SH-SY5Y (cell line): ENCODE measurements at regions not wholly inside any gene's neighbourhood (a gene's known extent, or its start where the extent isn't known, plus 50 kb on each side); places are given as distances from the start of the nearest gene placed in this dataset.

Experiments used
- GATA2 ChIP-seq: IDR thresholded peaks from 2 replicates; pipeline ENCODE4 v1.6.1; 2011; ENCODE audit warnings: mild to moderate bottlenecking, low read depth, low read length
- GATA3 ChIP-seq: IDR thresholded peaks from 2 replicates; pipeline ENCODE4 v1.6.1; 2011; ENCODE audit warnings: low read depth, mild to moderate bottlenecking, low read length, moderate library complexity

DNA sequence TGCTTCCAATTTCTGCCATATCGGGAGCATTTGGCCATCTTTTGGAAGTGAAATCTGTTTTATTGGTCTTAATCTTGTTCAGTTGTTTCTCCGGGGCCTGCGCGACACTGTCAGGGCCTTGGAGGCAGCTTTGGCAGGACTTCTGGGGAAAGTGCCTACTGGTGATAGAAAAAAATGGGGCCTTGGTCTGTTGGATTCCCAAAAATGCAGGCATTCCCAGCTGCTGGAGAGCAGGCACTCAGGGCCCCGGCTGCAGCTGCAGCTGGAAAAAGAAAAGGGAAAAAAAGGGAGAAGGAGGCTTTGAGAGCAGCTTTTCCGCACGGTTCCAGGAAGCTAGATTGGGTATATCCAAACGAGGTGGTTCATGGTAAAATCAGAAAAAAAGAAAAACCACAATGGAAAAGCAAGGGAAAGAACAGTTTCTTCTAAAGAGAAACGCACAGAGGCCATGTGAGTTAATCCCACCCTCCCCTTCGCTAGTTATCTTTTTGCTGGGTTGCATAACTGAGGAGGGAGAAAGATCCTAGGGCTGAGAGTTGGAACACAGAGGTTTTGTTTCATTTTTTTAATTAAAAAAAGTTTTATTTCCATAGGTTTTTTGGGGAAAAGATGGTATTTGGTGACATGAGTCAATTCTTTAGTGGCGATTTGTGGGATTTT lies 134.7 kb upstream of the RFLNA start:
- TF ChIP-seq GATA3 (no peak), GATA2 (no peak)

DNA sequence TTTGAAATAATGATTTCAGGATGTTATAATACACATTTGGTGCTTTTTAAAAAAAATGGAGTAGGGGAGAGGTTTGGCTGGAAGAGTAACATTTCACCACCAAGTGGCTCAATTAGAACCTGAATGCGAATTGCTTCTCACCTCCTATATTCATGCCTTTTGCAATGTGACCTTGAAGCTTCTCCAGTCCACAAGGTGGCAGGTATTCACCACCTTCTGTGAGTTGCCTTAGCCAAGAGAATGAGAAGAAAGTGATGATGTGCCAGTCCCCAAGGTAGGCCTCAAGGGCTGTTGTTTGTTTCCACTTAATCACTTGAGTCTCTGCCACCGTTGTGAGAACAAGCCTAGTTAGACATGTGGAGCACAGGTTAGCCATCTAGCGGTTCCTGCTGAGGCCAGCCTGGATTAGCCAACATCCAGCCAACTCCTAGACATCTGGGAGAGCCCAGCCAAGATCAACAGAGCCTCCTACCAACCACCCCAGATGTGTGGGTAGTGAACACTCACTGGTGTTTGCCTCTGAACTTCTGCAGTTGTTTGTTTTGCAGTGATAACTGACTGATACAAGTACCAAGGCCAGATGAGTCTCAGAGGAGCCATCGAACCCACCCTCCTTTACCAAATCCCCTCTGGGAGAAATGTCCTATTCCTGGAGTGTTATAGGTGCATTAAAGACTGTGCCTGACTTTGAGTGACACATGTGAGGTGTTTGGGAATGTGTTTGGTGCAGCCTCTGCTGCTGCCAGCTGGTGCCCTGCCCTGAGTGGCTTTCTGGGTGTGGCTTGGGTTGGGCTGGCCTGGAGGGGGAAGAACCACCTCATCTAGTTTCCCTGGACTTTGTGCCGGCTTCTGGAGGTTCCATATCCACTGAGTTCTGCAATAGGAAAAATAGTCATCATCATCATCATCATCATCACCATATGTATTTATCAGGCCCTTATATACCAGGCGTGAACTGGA lies 132.5 kb upstream of the RFLNA start:
- TF ChIP-seq GATA3 (no peak), GATA2 (no peak)

DNA sequence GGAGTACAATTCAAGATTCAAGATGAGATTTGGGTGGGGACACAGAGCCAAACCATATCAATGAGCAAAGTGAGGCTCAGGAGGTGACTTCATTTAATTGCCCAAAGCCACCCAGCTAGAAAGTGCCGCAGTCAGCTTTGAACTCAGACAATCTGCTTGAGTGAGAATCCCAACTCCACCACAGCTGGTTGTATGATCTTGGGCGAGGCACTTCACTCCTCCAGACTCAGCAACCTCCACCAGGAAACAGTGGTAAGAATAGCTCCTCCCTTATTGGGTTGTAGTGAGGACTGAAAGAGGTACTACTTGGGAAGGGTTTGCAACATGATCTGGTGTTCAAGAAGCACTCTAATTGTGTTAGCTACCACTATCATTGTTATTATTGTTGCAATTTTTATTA lies 129.2 kb upstream of the RFLNA start:
- no peak for TF ChIP-seq GATA2
- TF ChIP-seq GATA3, result no peak

GRCh38 chr12:124167141-124167540 lies 127.8 kb upstream of the RFLNA start:
- TF ChIP-seq GATA2, result no peak
- no peak for TF ChIP-seq GATA3

DNA sequence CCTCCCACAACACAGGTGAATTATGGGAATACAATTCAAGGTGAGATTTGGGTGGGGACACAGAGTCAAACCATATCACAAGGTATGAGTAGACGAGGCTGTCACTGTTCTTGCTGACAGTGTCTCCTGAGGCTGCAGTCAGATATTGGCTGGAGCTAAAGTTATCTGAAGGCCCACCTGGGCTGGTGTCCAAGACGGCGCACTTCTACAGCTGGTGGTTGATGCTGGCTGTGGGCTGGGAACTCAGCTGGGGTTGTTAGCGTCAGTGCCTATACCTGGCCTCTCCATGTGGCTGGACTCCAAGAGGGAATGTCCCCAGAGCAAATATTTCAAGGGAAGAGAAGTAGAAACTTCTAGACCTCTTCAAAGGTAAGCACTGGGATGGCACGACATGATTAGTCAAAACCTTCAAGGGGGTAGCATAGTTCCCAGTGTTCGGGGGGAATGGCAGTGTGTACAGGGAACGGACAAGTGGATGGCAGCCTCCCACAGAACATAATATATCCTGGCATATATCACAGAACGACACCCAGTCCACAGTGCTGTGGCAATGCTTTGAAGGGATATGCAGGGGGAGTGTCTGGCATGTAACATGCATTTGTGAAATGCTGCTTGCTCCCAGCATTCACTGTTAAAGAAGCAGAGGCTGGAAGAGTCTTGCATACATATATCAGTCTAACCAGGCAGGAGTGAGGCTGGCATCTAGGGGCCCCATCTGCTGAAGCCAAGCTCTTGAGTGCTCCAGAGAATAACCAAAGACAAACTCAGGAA lies 126.7 kb upstream of the RFLNA start:
- TF ChIP-seq GATA2 (no peak), GATA3 (no peak)

DNA sequence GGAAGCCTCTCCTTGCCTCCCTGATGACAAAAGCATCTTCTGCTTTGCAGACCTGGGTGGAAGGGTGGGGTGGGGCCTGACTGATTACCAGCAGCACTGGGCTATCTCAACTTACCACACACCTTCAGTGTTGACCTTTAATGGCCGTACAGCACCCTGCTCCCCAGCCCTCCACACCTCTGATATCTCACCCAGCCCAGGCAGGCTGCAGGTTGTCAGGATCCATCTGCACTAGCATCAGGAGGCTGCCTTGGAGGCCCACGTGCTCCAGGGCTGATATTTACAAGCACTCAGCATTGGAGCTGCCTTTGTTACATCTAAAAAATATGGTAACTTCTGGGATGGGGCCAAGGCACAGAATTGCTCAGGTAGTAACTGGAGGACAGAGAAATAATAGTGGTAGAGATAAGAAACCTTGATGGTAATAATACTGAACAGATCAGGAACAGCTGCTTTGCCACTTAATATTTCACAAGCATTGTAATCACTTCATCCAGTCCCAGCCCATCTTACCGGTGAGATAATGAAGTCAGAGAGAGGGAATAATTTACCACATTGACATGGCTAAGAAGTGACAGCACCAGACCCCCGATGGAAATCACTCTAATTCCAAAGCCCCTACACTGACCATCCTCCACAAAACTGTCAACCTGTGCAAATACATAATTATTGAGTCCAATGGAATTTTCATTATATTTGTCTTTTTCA lies 125.2 kb upstream of the RFLNA start:
- TF ChIP-seq GATA2 (no peak), GATA3 (no peak)

DNA sequence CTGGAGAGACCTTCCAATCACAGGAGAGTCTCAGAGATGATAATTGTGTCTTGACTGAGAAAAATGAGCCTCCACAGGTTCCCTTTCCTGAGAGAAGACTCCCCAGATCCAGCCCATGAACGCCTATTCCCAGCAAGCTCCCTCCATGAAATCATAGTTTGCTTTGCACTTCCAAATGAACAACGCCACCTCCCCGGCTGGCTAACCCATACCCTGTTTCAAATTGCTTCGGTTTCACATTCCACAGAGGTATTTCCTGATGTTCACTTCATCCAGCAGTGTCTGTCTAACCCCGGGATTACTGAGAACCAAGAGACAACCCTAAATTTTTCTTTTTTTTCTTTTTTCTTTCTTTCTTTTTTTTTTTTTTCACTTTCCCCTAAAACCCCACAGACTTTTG lies 124.1 kb upstream of the RFLNA start:
- TF ChIP-seq GATA2 (no peak), GATA3 (no peak)

GRCh38 chr12:124171231-124171979 lies 123.5 kb upstream of the RFLNA start:
- TF ChIP-seq GATA3 (no peak), GATA2 (no peak)

GRCh38 chr12:124172636-124173035 lies 122.3 kb upstream of the RFLNA start:
- no peak for TF ChIP-seq GATA2
- TF ChIP-seq GATA3, result no peak

GRCh38 chr12:124173692-124174091 lies 121.2 kb upstream of the RFLNA start:
- TF ChIP-seq GATA3, result no peak
- TF ChIP-seq GATA2, result no peak

GRCh38 chr12:124174451-124175348 lies 120.2 kb upstream of the RFLNA start:
- no peak for TF ChIP-seq GATA3
- no peak for TF ChIP-seq GATA2

DNA sequence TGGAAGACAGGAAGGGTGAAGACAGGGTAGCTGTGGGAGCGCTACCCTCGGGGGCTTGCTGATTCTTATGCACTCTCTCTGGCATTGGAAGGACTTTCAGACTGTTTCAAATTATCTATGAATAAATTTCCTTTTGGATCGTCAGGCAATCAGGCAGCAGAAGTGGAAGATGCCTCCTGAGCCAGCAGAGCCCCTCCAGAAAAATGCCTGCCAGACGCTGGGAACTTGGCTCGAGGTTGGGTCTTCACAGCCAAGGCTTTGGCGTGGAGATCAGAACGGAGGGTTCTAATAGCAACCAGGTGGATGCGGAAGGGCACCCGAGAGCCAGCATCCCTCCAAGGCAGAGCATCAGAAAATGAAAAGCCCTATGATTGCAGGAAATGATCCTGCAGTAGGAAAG lies 119.2 kb upstream of the RFLNA start:
- no peak for TF ChIP-seq GATA3
- no peak for TF ChIP-seq GATA2
